ENCODE measurements at regions not wholly inside any gene's neighbourhood (a gene's known extent, or its start where the extent isn't known, plus 50 kb on each side); places are given as distances from the start of the nearest gene placed in this dataset.

GRCh38 chr13:74476365-74476764, 342.2 kb upstream of the KLF12 start:
- TF ChIP-seq CTCF (conservative IDR thresholded peaks at IDR 0.05; ENCODE audit: low read depth in 2 of 2) (no peak), POLR2AphosphoS5 (IDR thresholded peaks at IDR 0.05; ENCODE audit: low read depth) (no peak), EZH2phosphoT487 (IDR thresholded peaks at IDR 0.05; ENCODE audit: unreplicated experiment) (no peak), REST (IDR thresholded peaks at IDR 0.05; ENCODE audit: unreplicated experiment) (no peak), EZH2 (IDR thresholded peaks at IDR 0.05; ENCODE audit: low read depth, unreplicated experiment) (no peak), CREB1 (CRISPR knock-in tag; IDR thresholded peaks at IDR 0.05; ENCODE audit: low read depth) (no peak), NANOG (IDR thresholded peaks at IDR 0.05; ENCODE audit: borderline replicate concordance) (no peak), JUNB (IDR thresholded peaks at IDR 0.05; ENCODE audit: unreplicated experiment) (no peak), STAT1 (IDR thresholded peaks at IDR 0.05; ENCODE audit: unreplicated experiment) (no peak), ZNF331 (CRISPR knock-in tag; IDR thresholded peaks at IDR 0.05; ENCODE audit: low read depth) (no peak)
- TF ChIP-seq, protein P1, sequence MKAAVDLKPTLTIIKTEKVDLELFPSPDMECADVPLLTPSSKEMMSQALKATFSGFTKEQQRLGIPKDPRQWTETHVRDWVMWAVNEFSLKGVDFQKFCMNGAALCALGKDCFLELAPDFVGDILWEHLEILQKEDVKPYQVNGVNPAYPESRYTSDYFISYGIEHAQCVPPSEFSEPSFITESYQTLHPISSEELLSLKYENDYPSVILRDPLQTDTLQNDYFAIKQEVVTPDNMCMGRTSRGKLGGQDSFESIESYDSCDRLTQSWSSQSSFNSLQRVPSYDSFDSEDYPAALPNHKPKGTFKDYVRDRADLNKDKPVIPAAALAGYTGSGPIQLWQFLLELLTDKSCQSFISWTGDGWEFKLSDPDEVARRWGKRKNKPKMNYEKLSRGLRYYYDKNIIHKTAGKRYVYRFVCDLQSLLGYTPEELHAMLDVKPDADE (IDR thresholded peaks at IDR 0.05): no peak
